ENCODE measurements at regions not wholly inside any gene's neighbourhood (a gene's known extent, or its start where the extent isn't known, plus 50 kb on each side); places are given as distances from the start of the nearest gene placed in this dataset.

DNA sequence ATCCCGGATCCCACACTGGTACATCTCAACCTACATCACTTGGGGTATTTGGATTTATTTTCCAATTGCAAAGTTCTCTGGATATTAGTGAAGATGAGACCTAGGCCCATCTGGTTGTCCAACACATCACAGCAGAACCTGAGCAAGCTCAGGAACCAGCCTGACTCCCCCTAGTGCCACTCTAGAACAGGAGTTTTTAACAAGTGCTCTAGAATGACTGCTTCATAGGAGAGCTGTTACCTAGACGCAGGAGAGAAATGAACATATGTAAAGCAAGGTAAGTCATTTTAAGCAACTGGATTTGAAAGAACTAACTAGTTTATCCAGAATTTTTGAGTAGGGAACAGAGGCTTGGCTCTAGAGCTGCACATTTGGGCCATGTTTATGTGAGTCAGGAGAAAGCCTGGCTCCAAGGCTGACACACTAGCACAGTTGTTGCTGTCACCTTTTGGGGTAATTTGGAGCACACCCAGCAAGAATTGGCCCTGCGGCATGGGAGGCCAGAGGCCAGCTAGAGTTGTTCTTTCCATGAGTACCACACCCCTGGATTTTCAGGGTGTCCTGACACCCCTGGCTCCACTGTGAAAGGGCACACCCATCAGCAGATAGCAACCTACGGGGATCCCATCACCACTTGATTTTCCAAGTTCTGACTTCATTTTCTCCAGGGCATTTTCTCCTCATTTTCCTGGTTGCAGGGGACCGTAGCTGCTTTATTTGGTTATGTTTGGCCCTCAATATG, 110.9 kb upstream of the LPAR1 start:
- TF ChIP-seq, protein P1, sequence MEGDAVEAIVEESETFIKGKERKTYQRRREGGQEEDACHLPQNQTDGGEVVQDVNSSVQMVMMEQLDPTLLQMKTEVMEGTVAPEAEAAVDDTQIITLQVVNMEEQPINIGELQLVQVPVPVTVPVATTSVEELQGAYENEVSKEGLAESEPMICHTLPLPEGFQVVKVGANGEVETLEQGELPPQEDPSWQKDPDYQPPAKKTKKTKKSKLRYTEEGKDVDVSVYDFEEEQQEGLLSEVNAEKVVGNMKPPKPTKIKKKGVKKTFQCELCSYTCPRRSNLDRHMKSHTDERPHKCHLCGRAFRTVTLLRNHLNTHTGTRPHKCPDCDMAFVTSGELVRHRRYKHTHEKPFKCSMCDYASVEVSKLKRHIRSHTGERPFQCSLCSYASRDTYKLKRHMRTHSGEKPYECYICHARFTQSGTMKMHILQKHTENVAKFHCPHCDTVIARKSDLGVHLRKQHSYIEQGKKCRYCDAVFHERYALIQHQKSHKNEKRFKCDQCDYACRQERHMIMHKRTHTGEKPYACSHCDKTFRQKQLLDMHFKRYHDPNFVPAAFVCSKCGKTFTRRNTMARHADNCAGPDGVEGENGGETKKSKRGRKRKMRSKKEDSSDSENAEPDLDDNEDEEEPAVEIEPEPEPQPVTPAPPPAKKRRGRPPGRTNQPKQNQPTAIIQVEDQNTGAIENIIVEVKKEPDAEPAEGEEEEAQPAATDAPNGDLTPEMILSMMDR (IDR thresholded peaks at IDR 0.05), result no peak
- TF ChIP-seq POLR2A (IDR thresholded peaks at IDR 0.05), result no peak
